HCT116 (cell line): ENCODE measurements at regions not wholly inside any gene's neighbourhood (a gene's known extent, or its start where the extent isn't known, plus 50 kb on each side); places are given as distances from the start of the nearest gene placed in this dataset.

Source experiments
- ATAC-seq: fragments of 200-7000 bp; cut with Tn5 transposase; 2 replicates; pipeline ENCODE4 v1.9.1; 2020; ENCODE audit warnings: mild to moderate bottlenecking, moderate library complexity
- BruUV-seq: library from RNA; stranded (reverse); fragments of 400-500 nt; replicated peaks from 2 replicates; lab custom pipeline; 2021; lab: Mats Ljungman, UMichigan
- CTCF ChIA-PET: fragments of 300-600 bp; sonication (Branson Sonifier 250); formaldehyde crosslinking; loops from one replicate; lab custom pipeline; 2021; ENCODE audit warnings: antibody characterized with exemption; lab: Charles Lee
- POLR2A ChIA-PET: fragments of 300-600, 350-600 bp; sonication (Branson Sonifier 250); formaldehyde crosslinking; loops from one replicate; lab custom pipeline; 2021; ENCODE audit warnings: antibody characterized with exemption; lab: Charles Lee
- RAD21 ChIA-PET, 2 experiments: fragments of 300-600 bp; sonication (Branson Sonifier 250); formaldehyde crosslinking; loops; one replicate each; lab custom pipeline; 2023; ENCODE audit warnings: low total read pairs in 2 of 2; ENCODE audit not compliant: uncharacterized antibody in 2 of 2, unreplicated experiment in 2 of 2, low non-redundant PET in 1 of 2; lab: Charles Lee
- DNase-seq: peaks from one replicate; pipeline ENCODE4 v3.0.0-alpha.2; 2010; ENCODE audit warnings: low read depth, low spot score
- H2AFZ ChIP-seq: fragments of 200-600 bp; shearing (Covaris generic), sonication (generic); 2 replicates; pipeline ENCODE4 v1.6.1; 2017; ENCODE audit warnings: low read depth, mixed run types, mixed read lengths, antibody characterized with exemption, low read length; ENCODE audit not compliant: poor library complexity, severe bottlenecking
- H3K27ac ChIP-seq: 2 replicates; pipeline ENCODE4 v1.5.1; 2012; ENCODE audit warnings: low read depth, low read length
- H3K27me3 ChIP-seq: fragments of 200-600 bp; sonication (generic); 2 replicates; pipeline ENCODE4 v1.6.1; 2016; ENCODE audit warnings: mixed run types, low read length, mixed read lengths; ENCODE audit not compliant: insufficient read depth
- H3K36me3 ChIP-seq, 2 experiments: fragments of 200-500 bp in 1 of 2; fragments of 200-600 bp in 1 of 2; sonication (Bioruptor generic) in 1 of 2; sonication (generic) in 1 of 2; 2 replicates each; pipeline versions ENCODE4 v1.5.1 to v1.6.1; 2014 to 2016; ENCODE audit warnings: low read length in 2 of 2, inconsistent platforms in 1 of 2, mixed read lengths in 1 of 2, mixed run types in 1 of 2; ENCODE audit not compliant: insufficient read depth in 2 of 2, control insufficient read depth in 1 of 2
- H3K4me1 ChIP-seq, 2 experiments: fragments of 200-600 bp in 1 of 2; sonication (generic) in 1 of 2; 2 replicates each; pipeline versions ENCODE4 v1.5.1 to v1.6.1; 2012 to 2017; ENCODE audit warnings: low read length in 2 of 2, inconsistent platforms in 1 of 2, mild to moderate bottlenecking in 1 of 2, mixed read lengths in 1 of 2, mixed run types in 1 of 2, moderate library complexity in 1 of 2; ENCODE audit not compliant: insufficient read depth in 2 of 2, control insufficient read depth in 1 of 2
- H3K4me2 ChIP-seq: fragments of 200-600 bp; sonication (generic); 2 replicates; pipeline ENCODE4 v1.6.1; 2017; ENCODE audit warnings: mixed run types, low read length, mixed read lengths
- H3K4me3 ChIP-seq, 2 experiments: fragments of 200-600 bp in 1 of 2; sonication (generic) in 1 of 2; replicated peaks in 1 of 2; 2 replicates each; pipeline ENCODE4 v1.5.1; 2011 to 2016; ENCODE audit warnings: low read length in 2 of 2, control low read depth in 1 of 2, low read depth in 1 of 2, mild to moderate bottlenecking in 1 of 2, mixed read lengths in 1 of 2, mixed run types in 1 of 2
- H3K79me2 ChIP-seq: fragments of 200-600 bp; sonication (generic); 2 replicates; pipeline ENCODE4 v1.6.1; 2017; ENCODE audit warnings: mild to moderate bottlenecking, mixed run types, low read length, moderate library complexity, mixed read lengths; ENCODE audit not compliant: insufficient read depth
- H3K9ac ChIP-seq: fragments of 200-600 bp; sonication (generic); 2 replicates; pipeline ENCODE4 v1.6.1; 2016; ENCODE audit warnings: low read length, mixed read lengths
- H3K9me2 ChIP-seq: fragments of 200-600 bp; sonication (generic), shearing (Covaris generic); 2 replicates; pipeline ENCODE4 v1.6.1; 2017; ENCODE audit warnings: mixed run types, mild to moderate bottlenecking, moderate library complexity; ENCODE audit not compliant: insufficient read depth
- H3K9me3 ChIP-seq, 2 experiments: fragments of 200-500 bp in 1 of 2; fragments of 200-600 bp in 1 of 2; sonication (Bioruptor generic) in 1 of 2; sonication (generic) in 1 of 2; 2 replicates each; pipeline ENCODE4 v1.6.1; 2014 to 2017; ENCODE audit warnings: low read length in 2 of 2, mixed read lengths in 2 of 2, inconsistent platforms in 1 of 2, low read depth in 1 of 2, mild to moderate bottlenecking in 1 of 2, mixed run types in 1 of 2, moderate library complexity in 1 of 2; ENCODE audit not compliant: control insufficient read depth in 1 of 2, insufficient read depth in 1 of 2
- H4K20me1 ChIP-seq: fragments of 200-600 bp; sonication (generic), shearing (Covaris generic); 2 replicates; pipeline ENCODE4 v1.6.1; 2017; ENCODE audit warnings: mixed run types, mild to moderate bottlenecking, moderate library complexity; ENCODE audit not compliant: insufficient read depth
- EGR1 ChIP-seq: IDR thresholded peaks from 2 replicates; pipeline ENCODE4 v1.6.1; 2012; ENCODE audit warnings: low read depth
- EZH2 ChIP-seq: fragments of 200-600 bp; sonication (generic); IDR thresholded peaks from 2 replicates; pipeline ENCODE4 v1.6.1; 2017; ENCODE audit warnings: antibody characterized with exemption, mixed run types
- EZH2phosphoT487 ChIP-seq: fragments of 200-600 bp; IDR thresholded peaks from 2 replicates; pipeline ENCODE4 v1.6.1; 2018; ENCODE audit warnings: antibody characterized with exemption, borderline replicate concordance
- FOSL1 ChIP-seq: IDR thresholded peaks from 2 replicates; pipeline ENCODE4 v1.6.1; 2012; ENCODE audit warnings: low read depth
- POLR2A ChIP-seq: IDR thresholded peaks from 2 replicates; pipeline ENCODE4 v1.7.0; 2011; ENCODE audit warnings: borderline replicate concordance; ENCODE audit not compliant: insufficient read depth, insufficient read length; ENCODE audit errors: extremely low read depth
- RAD21 ChIP-seq: IDR thresholded peaks from 2 replicates; pipeline ENCODE4 v1.6.1; 2012; ENCODE audit warnings: low read depth, mild to moderate bottlenecking
- SIN3A ChIP-seq: IDR thresholded peaks from 2 replicates; pipeline ENCODE4 v1.6.1; 2012; ENCODE audit warnings: low read depth
- ZNF274 ChIP-seq: fragments of 200-500 bp; sonication (Bioruptor generic); IDR thresholded peaks from 2 replicates; pipeline ENCODE4 v1.6.1; 2014; ENCODE audit warnings: mild to moderate bottlenecking, low read depth, low read length, inconsistent platforms
- intact Hi-C: fragments of 100-400 bp; cut with micrococcal nuclease; formaldehyde crosslinking; loops from 2 replicates; pipeline ENCODE4 v1.10.0; 2022
- TF ChIP-seq, protein P1 (sequence below): IDR thresholded peaks from 2 replicates; pipeline ENCODE4 v1.6.1; 2012
- TF ChIP-seq, protein P2 (sequence below), 3 experiments: fragments of 200-600 bp in 1 of 3; sonication (generic) in 1 of 3; IDR thresholded peaks in 2 of 3; conservative IDR thresholded peaks in 1 of 3; 2 replicates each; pipeline ENCODE4 v1.5.1; 2012 to 2017; ENCODE audit warnings: low read depth in 2 of 3, low read length in 2 of 3, antibody characterized with exemption in 1 of 3, borderline replicate concordance in 1 of 3, control low read depth in 1 of 3, mild to moderate bottlenecking in 1 of 3, mixed read lengths in 1 of 3, mixed run types in 1 of 3, moderate library complexity in 1 of 3; ENCODE audit not compliant: insufficient read depth in 1 of 3

DNA sequence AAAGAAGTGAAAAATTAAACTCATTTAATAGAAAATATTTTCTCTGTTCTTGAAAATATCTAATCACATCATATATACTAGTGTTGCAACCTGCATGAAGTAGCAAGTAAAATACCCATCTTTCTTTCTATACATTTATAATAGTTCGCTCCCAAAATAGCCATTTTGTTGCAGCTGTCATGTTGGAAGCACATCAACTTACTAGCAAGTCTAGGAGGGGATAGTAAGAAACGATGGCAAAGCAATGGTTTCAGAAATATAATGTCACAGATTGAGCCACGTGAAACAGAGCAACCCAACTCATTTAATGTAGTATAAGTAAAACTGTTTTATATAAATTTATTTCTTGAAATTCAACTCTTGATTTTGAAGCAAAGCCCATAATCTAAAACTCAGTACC is 521.8 kb downstream of the LRRIQ3 start:
- no TSS peak for BruUV-seq
- Histone ChIP-seq H3K9me3 (no peaks in the 10 kb centered on the region; a peak in 2 of 4 replicates), H3K9ac (no peak overlapping the region), H2AFZ (no peak overlapping the region), H3K36me3 (no peaks in the 10 kb centered on the region), H3K79me2 (no peaks in the 10 kb centered on the region), H3K4me2 (no peak overlapping the region), H3K4me1 (no peaks in the 10 kb centered on the region), H3K4me3 (no peak overlapping the region), H3K9me2 (no peaks in the 10 kb centered on the region), H4K20me1 (no peaks in the 10 kb centered on the region), H3K27ac (no peak overlapping the region), H3K27me3 (no peaks in the 10 kb centered on the region)
- ChIA-PET POLR2A (no interaction called here), RAD21 (no interaction called here), CTCF (no interaction called here)
- no peak for ATAC-seq
- intact Hi-C loops: no loop called here
- TF ChIP-seq POLR2A (no peak), EGR1 (no peak)
- no peak for DNase-seq

DNA sequence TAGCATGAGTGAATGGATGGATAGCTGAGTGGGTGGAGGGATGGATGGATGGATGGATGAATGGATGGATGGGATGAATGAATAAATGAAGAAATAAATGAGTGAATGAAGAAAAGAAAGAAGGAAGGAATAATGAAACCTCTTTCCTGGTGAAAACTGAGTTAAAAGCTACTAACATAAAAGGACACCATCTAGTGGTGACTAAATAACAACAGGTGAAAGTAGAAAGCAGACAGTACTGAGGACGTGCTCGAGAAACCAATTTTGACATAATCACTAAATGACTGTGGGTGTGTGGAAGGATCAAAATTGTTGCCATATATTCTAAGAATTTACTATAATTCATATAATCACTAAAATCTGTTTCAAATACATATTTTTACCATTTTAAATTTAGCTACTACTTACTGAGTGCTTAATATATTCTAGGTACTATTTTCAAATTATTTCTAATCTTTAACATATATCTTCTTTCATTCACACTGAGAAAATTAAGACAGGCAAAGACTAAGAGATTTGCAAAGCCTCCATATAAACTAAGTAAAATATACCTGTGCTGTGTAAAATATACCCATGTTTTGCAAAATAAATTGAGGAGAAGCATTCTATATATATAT is 522.9 kb downstream of the LRRIQ3 start:
- Histone ChIP-seq H3K36me3 (no peaks in the 10 kb centered on the region), H3K9ac (no peak overlapping the region), H2AFZ (no peak overlapping the region), H3K27me3 (no peaks in the 10 kb centered on the region), H3K4me1 (no peaks in the 10 kb centered on the region), H3K27ac (no peak overlapping the region), H3K9me2 (no peaks in the 10 kb centered on the region), H3K9me3 (no peaks in the 10 kb centered on the region; a peak in 2 of 4 replicates), H4K20me1 (no peaks in the 10 kb centered on the region), H3K79me2 (no peaks in the 10 kb centered on the region), H3K4me3 (no peak overlapping the region), H3K4me2 (no peak overlapping the region)
- no TSS peak for BruUV-seq
- TF ChIP-seq ZNF274 (no peak), EGR1 (no peak), FOSL1 (no peak), RAD21 (peak; percentile 6; the same call in 1 of the 2 replicates), EZH2 (no peak), SIN3A (no peak), POLR2A (no peak), EZH2phosphoT487 (no peak)
- TF ChIP-seq, protein P1, sequence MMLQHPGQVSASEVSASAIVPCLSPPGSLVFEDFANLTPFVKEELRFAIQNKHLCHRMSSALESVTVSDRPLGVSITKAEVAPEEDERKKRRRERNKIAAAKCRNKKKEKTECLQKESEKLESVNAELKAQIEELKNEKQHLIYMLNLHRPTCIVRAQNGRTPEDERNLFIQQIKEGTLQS: no peak
- TF ChIP-seq, protein P2, sequence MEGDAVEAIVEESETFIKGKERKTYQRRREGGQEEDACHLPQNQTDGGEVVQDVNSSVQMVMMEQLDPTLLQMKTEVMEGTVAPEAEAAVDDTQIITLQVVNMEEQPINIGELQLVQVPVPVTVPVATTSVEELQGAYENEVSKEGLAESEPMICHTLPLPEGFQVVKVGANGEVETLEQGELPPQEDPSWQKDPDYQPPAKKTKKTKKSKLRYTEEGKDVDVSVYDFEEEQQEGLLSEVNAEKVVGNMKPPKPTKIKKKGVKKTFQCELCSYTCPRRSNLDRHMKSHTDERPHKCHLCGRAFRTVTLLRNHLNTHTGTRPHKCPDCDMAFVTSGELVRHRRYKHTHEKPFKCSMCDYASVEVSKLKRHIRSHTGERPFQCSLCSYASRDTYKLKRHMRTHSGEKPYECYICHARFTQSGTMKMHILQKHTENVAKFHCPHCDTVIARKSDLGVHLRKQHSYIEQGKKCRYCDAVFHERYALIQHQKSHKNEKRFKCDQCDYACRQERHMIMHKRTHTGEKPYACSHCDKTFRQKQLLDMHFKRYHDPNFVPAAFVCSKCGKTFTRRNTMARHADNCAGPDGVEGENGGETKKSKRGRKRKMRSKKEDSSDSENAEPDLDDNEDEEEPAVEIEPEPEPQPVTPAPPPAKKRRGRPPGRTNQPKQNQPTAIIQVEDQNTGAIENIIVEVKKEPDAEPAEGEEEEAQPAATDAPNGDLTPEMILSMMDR (IDR thresholded peaks at IDR 0.05 in 2 of 3, conservative IDR thresholded peaks at IDR 0.05 in 1 of 3; ENCODE audit: borderline replicate concordance in 1 of 3, insufficient read depth in 1 of 3, low read depth in 2 of 3, low read length in 2 of 3): peak in 2 of 3 experiments; percentile 18 to 26; a peak in 2 of 6 replicates
- no peak for ATAC-seq
- POLR2A ChIA-PET: no interaction called here
- no peak for DNase-seq
- CTCF ChIA-PET: no interaction called here
- RAD21 ChIA-PET: no interaction called here
- intact Hi-C loops: no loop called here
